Body of pancreas (tissue), 4 donors: ENCODE measurements at regions not wholly inside any gene's neighbourhood (a gene's known extent, or its start where the extent isn't known, plus 50 kb on each side); places are given as distances from the start of the nearest gene placed in this dataset.

Experiments used
- ATAC-seq: fragments of 150-250 bp; one replicate; pipeline ENCODE4 v1.9.1; 2016
- DNase-seq, 4 donors: peaks; one replicate each; pipeline ENCODE4 v3.0.0-alpha.2; 2019
- H3K27ac ChIP-seq, 4 donors: fragments of 200-600 bp; sonication (generic); 1 replicate in 3 of 4; 2 replicates in 1 of 4; pipeline versions ENCODE4 v1.5.1 to v1.6.1; 2016 to 2019; ENCODE audit warnings: mild to moderate bottlenecking in 1 of 4, mixed read lengths in 1 of 4, moderate library complexity in 1 of 4
- H3K27me3 ChIP-seq, 2 donors: fragments of 200-600 bp; sonication (generic); one replicate each; pipeline ENCODE4 v1.6.0; 2016; ENCODE audit warnings: mild to moderate bottlenecking in 1 of 2
- H3K36me3 ChIP-seq, 2 donors: fragments of 200-600 bp; sonication (generic); replicated peaks in 1 of 2; 2 replicates each; pipeline ENCODE4 v1.5.1; 2016; ENCODE audit warnings: low read depth in 2 of 2; ENCODE audit not compliant: insufficient read depth in 1 of 2
- H3K4me1 ChIP-seq: fragments of 200-600 bp; sonication (generic); one replicate; pipeline ENCODE4 v1.6.0; 2016
- H3K4me3 ChIP-seq, 2 donors: fragments of 200-600 bp; sonication (generic); 1 replicate in 1 of 2; 2 replicates in 1 of 2; pipeline ENCODE4 v1.5.1; 2016 to 2019
- H3K9me3 ChIP-seq, 3 donors: fragments of 200-600 bp; sonication (generic); 1 replicate in 2 of 3; 2 replicates in 1 of 3; pipeline ENCODE4 v1.5.1; 2016
- POLR2A ChIP-seq, 3 donors: fragments of 450-650 bp; IDR thresholded peaks; one replicate each; pipeline ENCODE4 v1.6.1; 2016; ENCODE audit warnings: antibody characterized with exemption in 3 of 3, mild to moderate bottlenecking in 2 of 3
- WGBS, 2 donors: methylation state at CpG; one replicate each; pipeline ENCODE4 v1.1.5; 2017; 5-methylcytosine and 5-hydroxymethylcytosine counted together
- intact Hi-C: fragments of 100-400 bp; cut with DNase I; formaldehyde crosslinking; loops from one replicate; pipeline ENCODE4 v1.15.1; 2023
- TF ChIP-seq, protein P1 (sequence below), 7 experiments: fragments of 450-650 bp in 4 of 7; fragments of 200-600 bp in 3 of 7; sonication (generic) in 3 of 7; IDR thresholded peaks; one replicate each; pipeline ENCODE4 v1.5.1; 2016 to 2019; ENCODE audit warnings: antibody characterized with exemption in 7 of 7

DNA sequence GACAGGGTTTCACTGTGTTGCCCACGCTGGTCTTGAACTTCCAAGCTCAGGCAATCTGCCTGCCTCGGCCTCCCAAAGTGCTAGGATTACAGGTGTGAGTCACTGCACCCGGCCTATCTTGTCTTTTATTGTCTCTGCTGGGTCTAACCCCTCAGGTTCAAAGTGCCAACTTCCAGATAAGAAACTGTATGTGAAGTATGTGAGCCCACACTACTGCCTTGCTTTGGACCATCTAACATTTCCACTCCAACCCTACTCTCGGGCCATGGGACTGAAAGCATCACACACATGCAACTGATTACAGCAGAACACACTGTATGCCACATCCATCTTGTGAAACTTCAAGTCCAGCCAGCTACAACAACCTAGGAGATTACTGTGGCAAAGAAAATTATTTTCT, 256.1 kb upstream of the VEPH1 start:
- intact Hi-C loops: no loop called here
- Histone ChIP-seq H3K36me3 (no peaks in the 10 kb centered on the region), H3K4me3 (no peak overlapping the region), H3K27ac (no peak overlapping the region), H3K4me1 (no peaks in the 10 kb centered on the region), H3K9me3 (no peaks in the 10 kb centered on the region), H3K27me3 (no peaks in the 10 kb centered on the region)
- DNase-seq (no peak), ATAC-seq (no peak)
- TF ChIP-seq, protein P1, sequence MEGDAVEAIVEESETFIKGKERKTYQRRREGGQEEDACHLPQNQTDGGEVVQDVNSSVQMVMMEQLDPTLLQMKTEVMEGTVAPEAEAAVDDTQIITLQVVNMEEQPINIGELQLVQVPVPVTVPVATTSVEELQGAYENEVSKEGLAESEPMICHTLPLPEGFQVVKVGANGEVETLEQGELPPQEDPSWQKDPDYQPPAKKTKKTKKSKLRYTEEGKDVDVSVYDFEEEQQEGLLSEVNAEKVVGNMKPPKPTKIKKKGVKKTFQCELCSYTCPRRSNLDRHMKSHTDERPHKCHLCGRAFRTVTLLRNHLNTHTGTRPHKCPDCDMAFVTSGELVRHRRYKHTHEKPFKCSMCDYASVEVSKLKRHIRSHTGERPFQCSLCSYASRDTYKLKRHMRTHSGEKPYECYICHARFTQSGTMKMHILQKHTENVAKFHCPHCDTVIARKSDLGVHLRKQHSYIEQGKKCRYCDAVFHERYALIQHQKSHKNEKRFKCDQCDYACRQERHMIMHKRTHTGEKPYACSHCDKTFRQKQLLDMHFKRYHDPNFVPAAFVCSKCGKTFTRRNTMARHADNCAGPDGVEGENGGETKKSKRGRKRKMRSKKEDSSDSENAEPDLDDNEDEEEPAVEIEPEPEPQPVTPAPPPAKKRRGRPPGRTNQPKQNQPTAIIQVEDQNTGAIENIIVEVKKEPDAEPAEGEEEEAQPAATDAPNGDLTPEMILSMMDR (IDR thresholded peaks at IDR 0.05): no peak
- TF ChIP-seq POLR2A (IDR thresholded peaks at IDR 0.05): no peak
- 42 to 69% methylated on average over 2 to 4 of the region's 4 CpGs for WGBS, 2 donors

DNA sequence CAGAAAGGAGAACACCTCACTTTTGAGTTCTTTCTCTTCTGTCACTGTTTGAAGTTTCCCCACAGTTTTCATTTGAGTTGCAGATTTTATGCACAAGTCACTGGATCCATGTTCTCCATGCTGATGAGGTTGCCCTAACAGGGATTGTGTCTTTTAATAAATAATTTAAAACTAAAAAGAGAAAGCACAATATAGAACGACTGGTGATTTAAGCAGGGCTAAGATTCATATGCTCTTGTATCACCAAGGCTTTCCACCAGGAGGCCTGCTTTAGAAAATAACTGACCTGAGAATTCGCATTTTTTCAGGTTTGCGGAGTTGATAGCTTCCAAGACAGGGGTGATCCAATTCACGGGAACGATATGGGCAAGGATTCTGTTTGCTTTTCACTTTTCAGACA, 252.0 kb upstream of the VEPH1 start:
- Histone ChIP-seq H3K4me1 (no peaks in the 10 kb centered on the region), H3K36me3 (no peaks in the 10 kb centered on the region), H3K4me3 (no peak overlapping the region), H3K27me3 (no peaks in the 10 kb centered on the region), H3K9me3 (no peaks in the 10 kb centered on the region), H3K27ac (no peak overlapping the region)
- DNase-seq (no peak), ATAC-seq (no peak)
- 64 to 68% methylated on average over 5 of the region's 5 CpGs for WGBS, 2 donors
- TF ChIP-seq, protein P1 (IDR thresholded peaks at IDR 0.05): no peak
- no peak for TF ChIP-seq POLR2A (IDR thresholded peaks at IDR 0.05)
- intact Hi-C loops: no loop called here

DNA sequence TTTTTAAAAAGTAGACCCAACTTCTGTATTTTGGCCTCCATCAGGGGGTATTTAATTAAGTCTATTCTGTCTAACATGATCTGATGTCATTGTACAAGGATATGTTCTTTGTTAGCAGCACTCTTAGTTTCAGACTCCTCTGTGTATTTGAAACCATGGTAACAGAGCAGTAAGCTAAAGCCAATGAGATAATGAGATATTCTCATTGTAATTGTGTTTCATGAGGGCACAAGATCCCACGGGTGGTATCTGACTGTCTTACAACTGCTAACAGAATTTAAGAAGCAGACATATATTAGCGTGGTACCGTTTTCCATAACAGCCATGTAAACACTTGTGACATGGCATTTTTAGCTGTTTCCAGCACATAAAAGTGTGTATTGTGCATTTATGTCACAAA, 251.2 kb upstream of the VEPH1 start:
- Histone ChIP-seq H3K27ac (no peak overlapping the region), H3K27me3 (no peaks in the 10 kb centered on the region), H3K36me3 (no peaks in the 10 kb centered on the region), H3K9me3 (no peaks in the 10 kb centered on the region), H3K4me1 (no peaks in the 10 kb centered on the region), H3K4me3 (no peak overlapping the region)
- no peak for TF ChIP-seq POLR2A (IDR thresholded peaks at IDR 0.05)
- TF ChIP-seq, protein P1 (IDR thresholded peaks at IDR 0.05): no peak
- ATAC-seq (no peak), DNase-seq (no peak)
- intact Hi-C loops: no loop called here
- WGBS, 2 donors: 49 to 64% methylated on average over 3 of the region's 3 CpGs

DNA sequence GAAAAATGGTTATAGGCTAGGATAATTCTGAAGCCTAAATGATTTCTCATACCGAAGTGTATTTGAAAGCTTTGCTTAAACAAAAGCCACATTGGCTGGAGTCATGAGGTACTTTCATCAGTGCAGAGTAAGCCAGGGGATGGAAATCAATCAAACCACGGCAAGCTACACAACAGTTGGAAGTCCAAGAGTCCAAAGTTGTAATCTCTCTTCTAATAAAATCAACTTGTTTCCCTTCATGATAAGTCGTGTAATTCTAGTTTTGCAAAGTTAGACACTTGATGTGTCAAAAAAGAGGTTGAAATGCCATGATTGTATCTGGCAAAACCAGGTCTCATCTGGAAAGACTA, 250.5 kb upstream of the VEPH1 start:
- no peak for TF ChIP-seq POLR2A (IDR thresholded peaks at IDR 0.05)
- TF ChIP-seq, protein P1 (IDR thresholded peaks at IDR 0.05): no peak
- H3K27me3 ChIP-seq: no peaks in the 10 kb centered on the region
- intact Hi-C loops: no loop called here
- H3K27ac ChIP-seq: no peak overlapping the region
- no peaks in the 10 kb centered on the region for H3K4me1 ChIP-seq
- H3K9me3 ChIP-seq: no peaks in the 10 kb centered on the region
- no peak for ATAC-seq
- no peak overlapping the region for H3K4me3 ChIP-seq
- 7 to 8% methylated on average over 3 of the region's 3 CpGs for WGBS, 2 donors
- H3K36me3 ChIP-seq: no peaks in the 10 kb centered on the region
- no peak for DNase-seq

DNA sequence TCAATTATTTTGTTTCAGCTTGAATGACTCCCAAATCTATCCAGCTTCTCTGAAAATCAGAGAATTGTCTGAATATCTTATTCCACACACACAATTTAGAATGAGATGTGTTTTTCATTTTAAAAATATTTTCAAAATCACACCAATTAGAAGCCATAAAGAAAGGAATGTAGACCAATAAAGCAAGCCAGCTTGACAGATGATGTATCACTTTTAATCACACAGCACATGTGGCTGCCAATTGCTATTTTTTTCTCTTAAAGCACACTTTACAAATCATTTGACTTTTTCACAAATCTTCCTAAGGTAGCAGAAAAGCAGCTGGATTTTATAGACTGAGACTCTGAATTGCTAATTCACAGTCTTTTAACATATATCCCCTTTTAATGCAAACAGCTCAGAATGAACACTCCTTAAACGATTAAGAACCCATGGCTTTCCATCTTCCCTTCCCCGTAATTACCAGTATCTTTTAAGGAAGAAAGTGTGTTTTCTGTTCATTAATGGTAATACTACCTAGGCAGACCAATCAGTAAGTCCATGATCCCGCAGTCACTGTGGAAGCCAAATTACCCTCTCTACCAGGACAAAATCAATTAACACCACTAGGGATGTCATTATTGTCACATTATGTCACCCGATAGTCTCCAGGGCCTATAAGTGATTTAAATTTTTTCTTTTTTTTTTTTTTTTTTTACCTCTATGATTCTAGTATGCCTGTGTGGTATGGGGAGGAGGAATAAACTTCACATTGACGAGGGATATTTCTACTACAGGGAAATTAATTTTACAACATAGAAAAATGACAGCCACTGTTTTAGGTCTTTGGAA, 250.0 kb upstream of the VEPH1 start:
- H3K4me1 ChIP-seq: no peaks in the 10 kb centered on the region
- DNase-seq: no peak
- no peaks in the 10 kb centered on the region for H3K27me3 ChIP-seq
- intact Hi-C loops: no loop called here
- no peaks in the 10 kb centered on the region for H3K9me3 ChIP-seq
- TF ChIP-seq, protein P1 (IDR thresholded peaks at IDR 0.05): no peak
- TF ChIP-seq POLR2A (IDR thresholded peaks at IDR 0.05): no peak
- no peak for ATAC-seq
- H3K36me3 ChIP-seq: no peaks in the 10 kb centered on the region
- H3K27ac ChIP-seq: no peak overlapping the region
- H3K4me3 ChIP-seq: no peak overlapping the region
- WGBS, 2 donors: 48 to 55% methylated on average over 5 of the region's 5 CpGs
